ENCODE measurements at regions not wholly inside any gene's neighbourhood (a gene's known extent, or its start where the extent isn't known, plus 50 kb on each side); places are given as distances from the start of the nearest gene placed in this dataset.
A peak's percentile ranks its signal among the peaks of the same experiment; 100 is the strongest.

GRCh38 chr21:29403922-29404538 lies 105.3 kb downstream of the BACH1 start:
- H3K79me2 ChIP-seq (ENCODE audit: insufficient read depth, low read length): no peaks in the 10 kb centered on the region
- no peak overlapping the region for H3K27ac ChIP-seq (ENCODE audit: extremely low read length, insufficient read depth, low read length)
- no peaks in the 10 kb centered on the region; the same call in 1 of the 2 replicates for H3K9me3 ChIP-seq (ENCODE audit: low read length)
- H4K20me1 ChIP-seq (ENCODE audit: insufficient read depth, low read length): no peaks in the 10 kb centered on the region
- no peak for DNase-seq (ENCODE audit: low spot score)
- no peaks in the 10 kb centered on the region for H3K36me3 ChIP-seq (replicated peaks in 1 of 2; ENCODE audit: control insufficient read depth in 1 of 2, insufficient read depth in 2 of 2, low read length in 2 of 2)
- WGBS (ENCODE audit: low lambda C conversion rate): 92% methylated on average over 2 of the region's 4 CpGs
- ChIA-PET CTCF (ENCODE audit: low intra/inter-chr PET ratio, low total read pairs) (no interaction called here), POLR2A (no interaction called here)
- no peak; the same call in 2 of the 3 replicates for ATAC-seq
- no peak overlapping the region for H2AFZ ChIP-seq (ENCODE audit: low read length)
- no TSS peak for BruUV-seq (replicated peaks)
- no peaks in the 10 kb centered on the region for H3K27me3 ChIP-seq (ENCODE audit: control insufficient read depth in 1 of 2, insufficient read depth in 2 of 2, low read length in 2 of 2)
- H3K4me3 ChIP-seq (replicated peaks in 1 of 3; ENCODE audit: insufficient read depth in 1 of 3, low read depth in 2 of 3, low read length in 3 of 3): no peak overlapping the region
- FAIRE-seq: no peak
- in situ Hi-C loops (cut with HindIII; ENCODE audit: extremely low pct_ligation_motif_present, low pct_unique_long_range_greater_than_20kb): no loop called here
- intact Hi-C loops (cut with micrococcal nuclease; ENCODE audit: unreplicated experiment): no loop called here
- TF ChIP-seq ZNF432 (CRISPR knock-in tag; IDR thresholded peaks at IDR 0.05; ENCODE audit: borderline replicate concordance) (no peak), ATF6 (CRISPR knock-in tag; conservative IDR thresholded peaks at IDR 0.05) (no peak), MYNN (CRISPR knock-in tag; IDR thresholded peaks at IDR 0.05; ENCODE audit: low read depth) (no peak), CEBPG (CRISPR knock-in tag; IDR thresholded peaks at IDR 0.05) (peak; percentile 42), CEBPB (IDR thresholded peaks at IDR 0.05; ENCODE audit: borderline replicate concordance, low read depth, low read length) (peak; percentile 54; the same call in 1 of the 2 replicates)
- H3K9ac ChIP-seq (ENCODE audit: insufficient read depth, low read depth, low read length): no peak overlapping the region
- H3K4me2 ChIP-seq (ENCODE audit: low read depth, low read length): no peak overlapping the region
- H3K4me1 ChIP-seq (ENCODE audit: insufficient read depth, low read length): no peaks in the 10 kb centered on the region

GRCh38 chr21:29405503-29406122 lies 106.9 kb downstream of the BACH1 start:
- FAIRE-seq (no peak), DNase-seq (ENCODE audit: low spot score) (no peak), ATAC-seq (no peak)
- H4K20me1 ChIP-seq (ENCODE audit: insufficient read depth, low read length): no peaks in the 10 kb centered on the region
- WGBS (ENCODE audit: low lambda C conversion rate): 91% methylated on average over 2 of the region's 2 CpGs
- TF ChIP-seq TARDBP (CRISPR knock-in tag; IDR thresholded peaks at IDR 0.05) (no peak), ZNF550 (CRISPR knock-in tag; IDR thresholded peaks at IDR 0.05; ENCODE audit: borderline replicate concordance) (no peak), ZNF260 (CRISPR knock-in tag; IDR thresholded peaks at IDR 0.05; ENCODE audit: borderline replicate concordance, low read depth) (no peak), ZNF33B (CRISPR knock-in tag; IDR thresholded peaks at IDR 0.05) (no peak)
- no peak overlapping the region for H2AFZ ChIP-seq (ENCODE audit: low read length)
- in situ Hi-C loops (cut with HindIII; ENCODE audit: extremely low pct_ligation_motif_present, low pct_unique_long_range_greater_than_20kb): no loop called here
- H3K9ac ChIP-seq (ENCODE audit: insufficient read depth, low read depth, low read length): no peak overlapping the region
- BruUV-seq (replicated peaks): no TSS peak
- H3K9me3 ChIP-seq (ENCODE audit: low read length): no peaks in the 10 kb centered on the region
- H3K4me1 ChIP-seq (ENCODE audit: insufficient read depth, low read length): no peaks in the 10 kb centered on the region
- POLR2A ChIA-PET: no interaction called here
- no peaks in the 10 kb centered on the region for H3K36me3 ChIP-seq (replicated peaks in 1 of 2; ENCODE audit: control insufficient read depth in 1 of 2, insufficient read depth in 2 of 2, low read length in 2 of 2)
- CTCF ChIA-PET (ENCODE audit: low intra/inter-chr PET ratio, low total read pairs): no interaction called here
- intact Hi-C loops (cut with micrococcal nuclease; ENCODE audit: unreplicated experiment): no loop called here
- H3K27ac ChIP-seq (ENCODE audit: extremely low read length, insufficient read depth, low read length): no peak overlapping the region
- no peak overlapping the region for H3K4me3 ChIP-seq (replicated peaks in 1 of 3; ENCODE audit: insufficient read depth in 1 of 3, low read depth in 2 of 3, low read length in 3 of 3)
- no peaks in the 10 kb centered on the region for H3K27me3 ChIP-seq (ENCODE audit: control insufficient read depth in 1 of 2, insufficient read depth in 2 of 2, low read length in 2 of 2)
- no peak overlapping the region for H3K4me2 ChIP-seq (ENCODE audit: low read depth, low read length)
- H3K79me2 ChIP-seq (ENCODE audit: insufficient read depth, low read length): no peaks in the 10 kb centered on the region

Measured in HepG2 (cell line).